Activated B cell treated with CpG ODN at 0.5 μM for 24 hours (primary cell): ENCODE measurements at regions not wholly inside any gene's neighbourhood (a gene's known extent, or its start where the extent isn't known, plus 50 kb on each side); places are given as distances from the start of the nearest gene placed in this dataset.

Experiments used
- ATAC-seq: fragments of 200-7000 bp; cut with Tn5 transposase; one replicate; pipeline ENCODE4 v1.10.0; 2021; ENCODE audit warnings: low read depth, mild to moderate bottlenecking, moderate library complexity
- CTCF ChIA-PET: fragments of 350-600 bp; sonication (Branson Sonifier 250); formaldehyde crosslinking; loops from one replicate; lab custom pipeline; 2021; ENCODE audit warnings: antibody characterized with exemption; lab: Charles Lee
- POLR2A ChIA-PET: fragments of 350-600 bp; sonication (Branson Sonifier 250); formaldehyde crosslinking; loops from one replicate; lab custom pipeline; 2021; ENCODE audit warnings: antibody characterized with exemption; lab: Charles Lee
- DNase-seq: peaks from one replicate; pipeline ENCODE4 v3.0.0; 2022
- H3K27ac Mint-ChIP-seq: one replicate; pipeline ENCODE4 v1.8.0; 2020; ENCODE audit warnings: mixed read lengths
- H3K27me3 Mint-ChIP-seq: one replicate; pipeline ENCODE4 v1.8.0; 2021; ENCODE audit warnings: mixed read lengths
- H3K36me3 Mint-ChIP-seq: one replicate; pipeline ENCODE4 v1.8.0; 2021; ENCODE audit warnings: low read depth, mixed read lengths
- H3K4me1 Mint-ChIP-seq: one replicate; pipeline ENCODE4 v1.8.0; 2021; ENCODE audit warnings: mixed read lengths
- H3K4me3 Mint-ChIP-seq: one replicate; pipeline ENCODE4 v1.8.0; 2020; ENCODE audit warnings: mild to moderate bottlenecking, mixed read lengths
- H3K9me3 Mint-ChIP-seq: one replicate; pipeline ENCODE4 v1.8.0; 2020; ENCODE audit warnings: mixed read lengths
- intact Hi-C: fragments of 100-400 bp; cut with micrococcal nuclease; formaldehyde crosslinking; loops from one replicate; pipeline ENCODE4 v1.15.1; 2024
- TF ChIP-seq, protein P1 (sequence below): fragments of 200-600 bp; IDR thresholded peaks from one replicate; pipeline ENCODE4 v1.8.0; 2022; ENCODE audit warnings: antibody characterized with exemption, mild to moderate bottlenecking

DNA sequence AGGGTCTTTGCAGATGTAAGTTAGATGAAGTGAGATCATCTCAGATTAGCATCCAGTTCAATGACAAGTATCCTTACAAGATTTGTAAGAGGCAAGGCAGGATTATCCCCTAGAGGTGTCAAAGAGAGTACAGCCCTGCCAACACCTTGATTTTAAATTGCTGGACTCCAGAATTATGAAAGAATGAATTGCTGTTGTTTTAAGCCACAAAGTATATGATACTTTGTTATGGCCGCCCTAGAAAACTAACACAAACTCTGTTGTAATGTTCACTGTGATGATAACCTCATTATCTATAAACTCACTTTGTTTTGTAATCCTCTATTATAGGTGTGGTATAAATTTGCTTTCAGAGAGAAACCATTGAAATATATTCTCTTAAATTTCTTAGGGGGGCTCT is 249.0 kb upstream of the SPOPL start:
- DNase-seq: no peak
- H3K27me3 Mint-ChIP-seq: no peaks in the 10 kb centered on the region
- intact Hi-C loops: no loop called here
- ChIA-PET POLR2A (no interaction called here), CTCF (no interaction called here)
- H3K36me3 Mint-ChIP-seq: no peaks in the 10 kb centered on the region
- no peak overlapping the region for H3K4me3 Mint-ChIP-seq
- no peaks in the 10 kb centered on the region for H3K4me1 Mint-ChIP-seq
- no peak for ATAC-seq
- no peak overlapping the region for H3K27ac Mint-ChIP-seq
- H3K9me3 Mint-ChIP-seq: peaks cover 10% of the 10 kb centered on the region
- TF ChIP-seq, protein P1, sequence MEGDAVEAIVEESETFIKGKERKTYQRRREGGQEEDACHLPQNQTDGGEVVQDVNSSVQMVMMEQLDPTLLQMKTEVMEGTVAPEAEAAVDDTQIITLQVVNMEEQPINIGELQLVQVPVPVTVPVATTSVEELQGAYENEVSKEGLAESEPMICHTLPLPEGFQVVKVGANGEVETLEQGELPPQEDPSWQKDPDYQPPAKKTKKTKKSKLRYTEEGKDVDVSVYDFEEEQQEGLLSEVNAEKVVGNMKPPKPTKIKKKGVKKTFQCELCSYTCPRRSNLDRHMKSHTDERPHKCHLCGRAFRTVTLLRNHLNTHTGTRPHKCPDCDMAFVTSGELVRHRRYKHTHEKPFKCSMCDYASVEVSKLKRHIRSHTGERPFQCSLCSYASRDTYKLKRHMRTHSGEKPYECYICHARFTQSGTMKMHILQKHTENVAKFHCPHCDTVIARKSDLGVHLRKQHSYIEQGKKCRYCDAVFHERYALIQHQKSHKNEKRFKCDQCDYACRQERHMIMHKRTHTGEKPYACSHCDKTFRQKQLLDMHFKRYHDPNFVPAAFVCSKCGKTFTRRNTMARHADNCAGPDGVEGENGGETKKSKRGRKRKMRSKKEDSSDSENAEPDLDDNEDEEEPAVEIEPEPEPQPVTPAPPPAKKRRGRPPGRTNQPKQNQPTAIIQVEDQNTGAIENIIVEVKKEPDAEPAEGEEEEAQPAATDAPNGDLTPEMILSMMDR: no peak

DNA sequence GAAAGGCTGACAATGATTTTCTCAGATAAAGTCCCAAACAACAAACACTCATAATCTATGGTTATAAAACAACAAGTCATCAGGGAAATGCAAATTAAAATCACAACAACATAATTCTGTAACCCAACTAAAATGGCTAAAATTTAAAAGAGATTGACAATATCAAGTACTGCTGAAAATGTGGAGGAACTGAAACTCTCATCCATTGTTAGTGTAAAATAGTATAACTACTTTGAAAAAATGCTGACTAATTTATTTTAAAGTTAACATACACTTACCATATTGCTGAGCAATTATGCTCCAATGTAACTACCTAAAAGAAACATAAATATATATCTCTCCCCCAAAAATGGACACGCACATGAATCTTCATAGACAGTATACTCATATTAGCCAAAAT is 245.9 kb upstream of the SPOPL start:
- Mint-ChIP-seq H3K4me1 (no peaks in the 10 kb centered on the region), H3K9me3 (peaks cover 10% of the 10 kb centered on the region), H3K27ac (no peak overlapping the region), H3K27me3 (no peaks in the 10 kb centered on the region), H3K4me3 (no peak overlapping the region), H3K36me3 (no peaks in the 10 kb centered on the region)
- POLR2A ChIA-PET: no interaction called here
- ATAC-seq (no peak), DNase-seq (no peak)
- CTCF ChIA-PET: no interaction called here
- TF ChIP-seq, protein P1: no peak
- intact Hi-C loops: no loop called here

DNA sequence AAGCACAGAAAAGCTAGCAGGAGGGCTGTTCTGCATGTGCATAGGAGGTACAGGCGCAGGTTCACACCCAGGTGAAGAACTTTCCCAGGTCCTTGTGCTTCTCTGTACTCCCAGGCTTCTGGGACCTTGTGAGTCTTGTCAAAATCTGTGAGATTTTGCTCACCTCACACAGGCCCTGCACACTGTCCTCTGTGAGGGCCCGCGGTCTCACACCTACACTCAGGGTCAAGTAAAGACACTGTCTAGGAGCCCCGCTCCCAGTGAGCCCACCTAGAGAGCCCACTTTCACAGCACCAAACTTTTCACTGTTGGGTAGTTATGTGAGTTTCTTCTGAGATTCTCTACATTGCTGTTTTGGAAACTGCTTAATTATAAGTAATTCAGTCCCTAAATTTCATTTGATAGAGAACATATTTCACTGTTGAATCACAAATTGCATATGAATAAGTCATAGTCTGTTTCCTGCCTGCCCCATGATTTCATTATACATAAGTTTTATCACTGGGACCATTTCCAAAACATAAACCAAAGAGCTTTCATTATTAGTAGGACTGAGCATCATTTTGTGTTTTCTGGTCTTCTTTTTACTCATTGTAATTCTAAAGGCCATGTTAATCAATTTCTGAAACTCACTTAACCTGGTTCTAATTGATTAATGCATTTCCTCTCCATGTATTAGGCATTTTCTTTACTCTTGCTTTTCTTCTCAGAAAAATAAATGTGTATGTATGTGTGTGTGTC is 234.2 kb upstream of the SPOPL start:
- TF ChIP-seq, protein P1: no peak
- ChIA-PET CTCF (no interaction called here), POLR2A (no interaction called here)
- no peak for DNase-seq
- Mint-ChIP-seq H3K36me3 (no peaks in the 10 kb centered on the region), H3K27me3 (no peaks in the 10 kb centered on the region), H3K9me3 (peaks cover 13% of the 10 kb centered on the region), H3K4me3 (no peak overlapping the region), H3K4me1 (no peaks in the 10 kb centered on the region), H3K27ac (no peak overlapping the region)
- no peak for ATAC-seq
- intact Hi-C loops: no loop called here

DNA sequence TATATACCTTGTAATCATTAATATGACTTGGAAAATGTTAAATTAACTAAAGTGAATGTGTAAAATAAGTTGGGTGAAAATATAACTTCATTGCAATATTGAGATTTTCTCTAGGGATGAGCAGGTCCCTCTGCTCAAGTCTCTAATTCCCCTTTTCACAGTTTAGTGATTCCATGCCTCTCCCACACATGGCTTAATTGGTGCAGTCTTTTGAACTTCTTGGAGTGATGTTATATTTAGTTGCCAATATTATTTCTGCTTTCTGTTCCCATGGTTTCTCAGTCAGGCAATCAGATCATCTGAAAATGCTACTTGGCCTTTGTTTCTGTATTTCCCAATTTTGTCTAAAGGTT is 233.7 kb upstream of the SPOPL start:
- TF ChIP-seq, protein P1: no peak
- H3K9me3 Mint-ChIP-seq: peaks cover 8% of the 10 kb centered on the region
- no peaks in the 10 kb centered on the region for H3K4me1 Mint-ChIP-seq
- ATAC-seq (no peak), DNase-seq (no peak)
- H3K27ac Mint-ChIP-seq: no peak overlapping the region
- H3K27me3 Mint-ChIP-seq: no peaks in the 10 kb centered on the region
- H3K36me3 Mint-ChIP-seq: no peaks in the 10 kb centered on the region
- intact Hi-C loops: no loop called here
- no peak overlapping the region for H3K4me3 Mint-ChIP-seq
- ChIA-PET CTCF (no interaction called here), POLR2A (no interaction called here)

DNA sequence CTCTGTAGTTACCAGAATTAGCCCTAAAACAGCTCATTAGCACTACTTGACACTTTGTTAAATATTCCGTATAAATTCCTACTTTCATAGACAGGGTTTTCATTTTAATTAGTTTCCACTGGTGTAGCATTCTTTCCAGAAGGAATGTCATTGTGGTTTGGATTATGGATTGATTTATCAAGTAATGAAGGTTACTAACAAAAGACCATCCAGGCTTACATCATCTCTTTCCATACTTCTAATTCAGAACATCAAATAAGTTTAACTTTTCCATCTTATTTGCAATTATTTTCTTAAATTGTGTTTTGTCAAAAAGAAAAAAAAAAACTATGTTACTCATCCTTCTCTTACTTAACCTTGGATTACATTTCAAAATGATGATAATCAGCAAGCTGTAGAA is 231.8 kb upstream of the SPOPL start:
- ChIA-PET POLR2A (no interaction called here), CTCF (no interaction called here)
- TF ChIP-seq, protein P1: no peak
- Mint-ChIP-seq H3K36me3 (no peaks in the 10 kb centered on the region), H3K9me3 (no peaks in the 10 kb centered on the region), H3K4me1 (no peaks in the 10 kb centered on the region), H3K4me3 (no peak overlapping the region), H3K27ac (no peak overlapping the region), H3K27me3 (no peaks in the 10 kb centered on the region)
- DNase-seq (no peak), ATAC-seq (no peak)
- intact Hi-C loops: no loop called here
